Activated T-cell treated with anti-CD3 and anti-CD28 coated beads, Interleukin-2, amount 50 U/mL, for 48 hours (primary cell): ENCODE measurements at regions not wholly inside any gene's neighbourhood (a gene's known extent, or its start where the extent isn't known, plus 50 kb on each side); places are given as distances from the start of the nearest gene placed in this dataset.
"Not testable (repeated sequence)": the region's sequence is repeated elsewhere in the genome, so short reads cannot be mapped to it uniquely, and the experiment has no call there.

Experiments used
- DNase-seq, 2 experiments: peaks; one replicate each; pipeline ENCODE4 v3.0.0-alpha.2; 2020

DNA sequence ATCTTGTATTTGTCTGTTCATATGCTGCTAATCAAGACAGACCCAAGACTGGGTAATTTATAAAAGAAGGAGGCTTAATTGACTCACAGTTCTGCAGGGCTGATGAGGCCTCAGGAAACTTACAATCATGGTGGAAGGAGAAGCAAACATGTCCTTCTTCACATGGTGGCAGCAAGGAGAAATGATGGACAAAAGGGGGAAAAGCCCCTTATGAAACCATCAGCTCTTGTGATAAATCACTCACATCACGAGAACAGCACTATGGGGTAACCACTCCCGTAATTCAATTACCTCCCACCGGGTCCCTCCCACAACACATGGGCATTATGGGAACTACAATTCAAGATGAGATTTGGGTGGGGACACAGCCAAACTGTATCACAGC, 117.0 kb downstream of the TTC6 start:
- DNase-seq: not testable (repeated sequence)

DNA sequence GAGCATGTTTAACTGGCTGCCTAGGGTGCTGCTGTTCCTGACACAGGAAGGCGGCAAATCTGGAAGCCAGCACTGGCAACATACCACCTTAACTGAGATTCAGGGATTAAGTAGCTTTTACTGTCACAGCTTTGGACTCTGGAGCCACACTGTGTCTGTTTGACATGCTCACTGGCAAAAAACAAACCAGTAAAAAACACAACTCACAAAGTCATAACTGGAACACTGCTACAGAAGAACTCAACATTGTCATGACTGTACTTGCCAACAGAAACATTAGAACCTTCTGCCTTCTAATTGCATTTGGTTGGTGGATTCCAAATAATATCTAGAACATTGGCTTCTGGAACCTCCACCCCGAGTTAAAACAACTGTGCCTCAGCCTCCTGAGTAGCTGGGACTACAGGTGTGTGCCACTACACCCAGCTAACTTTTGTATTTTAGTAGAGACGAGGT, 117.6 kb downstream of the TTC6 start:
- DNase-seq: no peak

DNA sequence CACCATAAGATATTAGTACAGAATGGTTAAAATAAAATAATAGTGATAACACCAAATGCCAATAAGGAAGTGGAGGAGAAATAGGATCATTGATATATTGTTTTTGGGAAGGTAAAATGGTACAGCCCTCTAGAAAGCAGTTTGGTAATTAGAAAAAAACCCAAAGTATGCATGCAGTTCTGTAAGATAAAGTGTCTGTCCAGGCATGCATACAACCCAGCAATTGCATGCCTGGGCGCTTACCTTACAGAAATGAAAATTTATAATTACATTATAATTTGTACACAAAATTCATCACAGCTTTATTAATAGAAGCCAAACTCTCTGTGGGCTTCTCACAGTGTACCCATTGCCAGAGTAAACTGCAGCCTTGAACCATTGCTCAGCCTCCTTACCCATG, 124.7 kb downstream of the TTC6 start:
- no peak for DNase-seq

DNA sequence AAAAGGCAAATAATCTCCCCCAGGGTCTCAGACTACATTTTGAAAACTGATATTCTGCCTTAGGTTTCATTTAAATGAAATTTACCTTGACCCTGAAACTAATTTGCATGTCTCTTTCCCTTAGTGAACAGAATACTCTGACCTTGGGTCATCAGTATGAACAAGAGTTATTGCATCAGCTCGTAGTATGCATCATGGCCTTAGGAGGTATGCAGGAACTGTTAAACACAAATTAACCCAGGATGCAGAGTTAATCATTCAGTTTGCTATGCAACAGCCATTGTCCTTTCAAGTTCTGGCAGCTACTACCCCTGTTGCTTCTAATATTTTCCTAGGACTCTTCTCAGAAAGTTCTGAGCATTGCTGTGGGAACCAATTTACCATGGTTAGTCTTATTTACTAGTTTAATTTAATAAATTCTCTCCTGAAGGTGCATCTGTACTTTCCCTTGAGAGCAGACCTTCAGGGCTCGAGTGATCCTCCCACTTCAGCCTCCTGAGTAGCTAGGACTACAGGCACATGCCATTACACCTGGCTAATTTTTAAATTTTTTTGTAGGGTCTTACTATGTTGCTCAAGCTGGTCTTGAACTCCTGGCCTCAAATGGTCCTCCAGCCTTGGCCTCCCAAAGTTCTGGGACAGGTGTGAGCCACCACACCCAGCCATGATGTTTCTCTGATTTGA, 126.7 kb downstream of the TTC6 start:
- DNase-seq: no peak

DNA sequence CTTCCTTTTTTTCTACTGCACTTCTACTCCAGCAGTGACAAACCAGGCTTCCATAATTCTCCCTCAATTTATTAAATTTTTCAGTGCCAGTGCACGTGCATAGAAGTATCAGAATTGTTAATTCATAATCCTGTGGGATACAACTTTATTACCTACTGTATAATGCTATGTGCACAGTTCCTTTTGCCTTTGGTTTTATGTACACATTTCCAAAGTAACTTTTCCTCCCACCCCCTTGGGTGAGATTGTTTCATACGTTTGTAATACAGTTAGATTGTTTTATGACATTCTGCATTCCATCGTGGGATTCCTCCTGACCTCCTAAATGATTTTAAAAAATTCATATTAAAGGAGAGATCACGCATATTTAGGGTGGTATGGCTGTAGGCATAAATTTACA, 128.1 kb downstream of the TTC6 start:
- DNase-seq: no peak

DNA sequence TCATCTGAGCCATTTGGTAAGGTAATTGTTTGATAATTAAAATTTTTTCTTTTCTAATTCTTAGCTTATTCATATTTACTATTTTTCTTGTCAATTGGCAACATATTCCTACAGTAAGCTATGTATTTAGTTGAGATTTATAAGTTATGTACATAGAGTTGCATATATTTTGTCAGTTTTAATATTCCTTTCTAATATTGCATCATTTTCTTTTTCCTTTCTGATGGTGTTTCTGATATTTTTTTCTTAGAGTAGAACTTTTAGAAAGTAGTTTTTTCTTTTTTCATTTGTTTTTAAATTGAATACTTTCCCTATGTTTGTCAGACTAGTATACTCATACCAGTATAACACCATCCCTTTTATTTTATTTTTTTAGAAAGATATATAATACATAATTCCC, 131.3 kb downstream of the TTC6 start:
- DNase-seq: no peak

DNA sequence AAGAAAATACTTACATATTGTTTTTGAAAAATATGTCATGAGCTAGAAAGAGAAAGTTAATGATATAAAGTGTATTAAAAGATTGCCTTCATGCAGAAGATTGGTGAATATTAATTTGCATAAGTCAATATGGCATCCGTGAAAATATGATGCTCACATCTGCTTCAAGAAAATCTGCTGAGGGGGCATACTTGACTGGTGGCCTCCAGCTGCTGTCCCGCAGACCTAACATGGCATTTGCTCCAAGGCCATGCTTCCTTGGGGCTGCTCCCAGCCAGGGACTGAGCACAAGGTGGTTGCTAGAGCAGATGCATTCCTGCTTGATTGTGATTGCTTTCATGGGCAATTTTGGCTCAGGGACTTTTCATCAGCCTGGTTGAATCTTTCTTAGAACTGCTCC, 133.8 kb downstream of the TTC6 start:
- no peak for DNase-seq

DNA sequence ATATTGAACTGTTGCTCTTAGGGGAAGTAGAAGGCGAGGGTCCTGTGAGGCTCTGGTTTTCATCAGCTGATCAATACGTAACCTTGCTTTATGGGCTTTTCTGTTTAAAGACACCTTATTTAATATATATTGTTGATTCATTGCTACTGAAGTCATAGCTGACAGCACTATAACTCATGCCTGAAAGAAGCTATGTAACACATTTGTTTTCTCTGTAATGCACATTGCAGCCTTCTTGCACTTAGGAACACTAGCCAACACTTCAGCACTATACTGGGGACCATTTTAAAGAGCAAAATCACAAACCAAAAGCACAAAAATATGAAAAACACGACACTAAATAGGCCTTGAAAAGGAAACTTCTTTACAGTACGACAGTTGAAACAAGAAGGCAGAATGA, 135.7 kb downstream of the TTC6 start:
- no peak for DNase-seq

DNA sequence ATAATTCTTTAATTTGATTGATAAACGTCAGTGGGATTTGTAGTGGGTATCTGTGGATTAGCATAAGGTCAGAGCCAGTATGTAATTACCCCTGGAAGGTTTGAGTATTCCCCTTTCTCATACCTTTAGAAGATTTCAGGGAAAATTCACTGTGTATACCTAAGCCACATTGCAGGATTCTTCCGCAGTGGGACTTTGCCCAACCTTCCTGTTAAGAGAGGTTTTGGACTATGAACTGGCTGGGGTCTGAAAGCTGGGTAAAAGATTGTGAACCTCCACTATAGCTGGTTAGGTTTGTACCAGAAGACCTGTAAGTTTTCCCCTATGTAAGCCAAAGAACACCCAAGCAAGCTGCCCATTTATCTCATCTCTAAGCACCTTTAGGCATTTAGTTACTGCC, 150.2 kb downstream of the TTC6 start:
- no peak for DNase-seq

DNA sequence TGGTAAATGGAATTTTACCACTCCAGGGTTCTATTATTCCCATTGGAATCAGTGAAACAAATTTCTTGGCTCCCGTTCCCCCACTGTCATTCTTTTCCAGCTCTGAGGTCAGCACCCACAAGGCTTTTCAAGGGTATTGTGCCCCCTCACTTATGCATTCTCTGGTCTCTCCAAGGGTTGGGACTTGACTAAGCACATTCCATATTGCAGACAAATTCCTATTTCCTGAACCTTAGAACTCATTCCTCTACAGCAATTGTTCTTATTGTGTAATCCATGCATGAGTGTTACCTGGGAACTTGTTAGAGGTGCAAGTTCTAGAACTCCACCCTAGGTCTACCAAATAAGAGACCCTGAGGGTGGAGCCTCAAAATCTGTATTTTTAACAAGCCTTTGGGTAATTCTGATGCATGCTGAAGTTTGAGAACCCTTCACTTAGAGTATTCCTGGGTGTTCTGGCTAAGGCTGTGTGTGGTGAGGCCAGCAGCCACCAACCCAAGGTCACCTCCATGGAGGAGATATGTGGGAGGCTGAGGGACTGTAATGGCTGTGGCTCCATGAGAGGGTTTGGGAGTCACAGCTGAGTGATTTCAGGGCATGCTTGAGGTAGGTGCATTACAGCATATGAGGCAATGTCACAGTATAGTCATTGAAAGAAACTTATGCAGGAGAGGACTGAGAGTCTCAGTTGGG, 150.9 kb downstream of the TTC6 start:
- DNase-seq: no peak

DNA sequence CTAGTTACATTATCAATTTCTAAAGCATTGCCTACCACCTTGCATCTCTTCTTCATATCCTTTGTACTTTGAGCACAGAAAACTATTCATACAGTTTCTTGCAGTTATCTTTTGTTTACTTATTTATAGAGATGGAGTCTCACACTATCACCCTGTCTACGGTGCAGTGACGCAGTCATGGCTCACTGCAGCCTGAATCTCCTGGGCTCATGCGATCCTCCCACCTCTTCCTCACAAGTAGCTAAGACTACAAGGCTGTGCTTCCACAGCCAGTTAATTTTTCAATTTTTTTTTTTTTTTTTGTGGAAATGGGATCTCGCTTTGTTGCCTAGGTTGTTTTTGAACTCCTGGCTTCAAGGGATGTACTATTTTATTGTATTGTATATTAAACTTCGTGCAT, 158.0 kb downstream of the TTC6 start:
- no peak for DNase-seq

DNA sequence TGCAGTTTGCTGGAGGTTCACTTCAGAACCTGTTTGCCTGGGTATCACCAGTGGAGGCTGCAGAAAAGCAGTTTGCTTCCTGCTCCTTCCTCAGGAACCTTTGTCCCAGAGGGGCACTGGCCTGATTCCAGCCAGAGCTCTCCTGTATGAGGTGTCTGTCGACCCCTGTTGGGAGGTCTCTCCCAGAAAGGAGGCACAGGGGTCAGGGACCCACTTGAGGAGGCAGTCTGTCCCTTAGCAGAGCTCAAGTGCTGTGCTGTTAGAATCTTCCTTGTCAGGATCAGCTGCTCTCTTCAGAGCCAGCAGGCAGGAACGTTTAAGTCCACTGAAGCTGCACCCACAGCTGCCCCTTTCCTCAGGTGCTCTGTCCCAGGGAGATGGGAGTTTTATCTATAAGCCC, 164.8 kb downstream of the TTC6 start:
- not testable (repeated sequence) for DNase-seq

DNA sequence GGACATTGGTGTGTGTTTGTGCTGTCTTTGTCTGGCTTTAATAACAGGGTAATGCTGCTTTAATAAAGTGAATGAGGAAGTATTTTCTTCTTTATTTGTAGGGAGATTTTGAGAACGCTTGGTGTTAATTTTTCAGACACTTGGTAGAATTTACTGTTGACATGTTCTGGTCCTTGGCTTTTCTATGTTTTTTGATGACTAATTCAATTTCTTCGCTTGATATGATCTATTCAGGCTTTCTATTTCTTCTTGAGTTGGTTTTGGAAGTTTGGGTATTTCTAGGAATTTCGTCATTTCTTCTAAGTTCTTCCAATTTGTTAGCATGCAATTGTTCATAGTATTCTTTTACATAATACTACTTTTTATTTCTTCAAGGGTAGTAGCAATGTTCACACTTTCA, 167.8 kb downstream of the TTC6 start:
- DNase-seq: no peak

DNA sequence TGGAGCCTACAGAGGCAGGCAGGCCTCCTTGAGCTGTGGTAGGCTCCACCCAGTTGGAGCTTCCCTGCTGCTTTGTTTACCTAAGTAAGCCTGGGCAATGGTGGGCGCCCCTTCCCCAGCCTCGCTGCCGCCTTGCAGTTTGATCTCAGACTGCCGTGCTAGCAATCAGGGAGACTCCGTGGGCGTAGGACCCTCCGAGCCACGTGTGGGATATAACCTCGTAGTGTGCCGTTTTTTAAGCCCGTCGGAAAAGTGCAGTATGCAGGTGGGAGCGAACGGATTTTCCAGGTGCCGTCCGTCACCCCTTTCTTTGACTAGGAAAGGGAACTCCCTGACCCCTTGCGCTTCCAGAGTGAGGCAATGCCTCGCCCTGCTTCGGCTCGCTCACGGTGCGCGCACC, 176.9 kb downstream of the TTC6 start:
- DNase-seq: not testable (repeated sequence)

DNA sequence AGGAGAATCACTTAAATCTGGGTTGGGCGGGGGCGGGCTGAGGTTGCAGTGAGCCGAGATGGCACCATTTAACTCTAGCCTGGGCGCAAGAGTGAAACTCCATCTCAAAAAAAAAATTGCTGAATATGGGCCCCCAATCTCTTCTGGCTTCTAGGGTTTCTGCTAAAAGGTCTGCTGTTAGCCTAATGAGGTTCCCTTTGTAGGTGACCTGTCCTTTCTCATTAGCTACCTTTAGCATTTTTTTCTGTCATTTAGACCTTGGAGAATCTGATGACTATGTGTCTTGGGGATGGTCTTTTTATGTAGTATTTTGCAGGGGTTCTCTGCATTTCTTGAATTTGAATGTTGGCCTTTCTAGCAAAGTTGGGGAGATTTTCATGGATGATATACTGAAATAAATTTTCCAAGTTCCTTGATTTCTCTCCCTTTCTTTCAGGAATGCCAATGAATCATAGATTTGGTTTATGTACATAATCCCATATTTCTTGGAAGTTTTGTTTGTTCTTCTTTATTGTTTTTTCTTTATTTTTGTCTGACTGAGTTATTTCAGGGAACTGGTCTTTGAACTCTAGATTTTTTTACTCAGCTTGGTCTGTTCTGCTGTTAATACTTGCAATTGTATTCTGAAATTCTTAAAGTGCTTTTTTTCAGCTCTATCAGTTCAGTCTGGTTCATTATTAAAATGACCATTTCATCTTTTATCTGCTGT, 181.5 kb downstream of the TTC6 start:
- no peak for DNase-seq

DNA sequence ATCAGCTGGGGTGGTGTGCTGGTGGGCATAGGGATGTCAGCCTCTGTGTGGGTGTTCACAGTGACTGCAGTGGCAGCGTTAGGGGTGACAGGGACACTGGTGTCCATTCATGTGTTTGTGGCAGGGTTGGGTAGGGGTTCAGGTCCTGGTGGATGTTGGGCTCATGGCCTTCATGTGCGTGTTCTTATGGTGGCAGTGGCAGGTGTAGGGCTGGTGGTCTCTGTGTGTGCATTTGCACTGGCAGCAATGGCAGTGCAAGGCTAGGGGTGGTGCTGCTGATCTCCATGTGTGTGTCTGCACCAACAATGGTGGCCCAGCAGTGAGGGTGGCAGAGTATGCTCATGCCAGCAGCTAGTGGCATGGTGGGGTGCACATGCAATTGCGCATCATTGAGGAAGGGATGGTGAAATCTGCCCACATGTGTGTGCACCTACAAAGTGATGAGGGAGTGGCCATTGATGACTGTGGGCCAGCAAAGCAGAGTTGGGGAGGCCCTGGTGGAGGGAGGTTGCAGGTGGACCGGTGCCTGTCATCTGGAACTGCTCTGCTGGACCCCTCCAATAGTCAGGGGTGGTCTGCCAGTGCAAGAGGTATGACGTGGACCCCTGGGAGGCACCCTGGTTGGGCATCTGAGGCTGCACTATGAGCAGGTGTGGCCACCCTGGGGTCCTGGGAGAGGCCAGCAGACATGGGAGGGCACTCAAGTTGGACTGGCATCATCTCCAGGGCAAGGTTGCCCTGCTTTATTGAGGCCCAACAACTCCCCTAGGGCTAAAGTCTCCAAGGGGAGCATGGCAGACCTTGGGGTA, 182.9 kb downstream of the TTC6 start:
- DNase-seq: no peak

DNA sequence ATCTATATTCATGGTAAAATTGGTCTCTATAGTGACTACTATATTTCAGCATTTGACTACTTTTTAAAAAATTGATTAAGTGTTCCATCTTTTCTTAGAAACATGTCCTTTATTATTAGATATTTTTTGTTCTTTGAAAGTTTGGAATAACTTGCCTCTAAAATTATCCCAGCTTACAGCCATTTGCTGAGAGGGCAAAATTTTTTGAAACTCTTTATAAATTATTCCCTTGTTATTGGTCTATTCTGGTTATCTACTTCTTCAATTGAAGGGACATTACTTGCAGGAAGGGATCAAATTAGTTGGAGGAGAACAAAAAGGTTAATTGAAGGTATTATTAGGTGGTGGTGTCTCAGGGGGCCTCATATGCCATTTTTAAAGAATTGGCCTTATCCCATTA, 184.1 kb downstream of the TTC6 start:
- no peak for DNase-seq

DNA sequence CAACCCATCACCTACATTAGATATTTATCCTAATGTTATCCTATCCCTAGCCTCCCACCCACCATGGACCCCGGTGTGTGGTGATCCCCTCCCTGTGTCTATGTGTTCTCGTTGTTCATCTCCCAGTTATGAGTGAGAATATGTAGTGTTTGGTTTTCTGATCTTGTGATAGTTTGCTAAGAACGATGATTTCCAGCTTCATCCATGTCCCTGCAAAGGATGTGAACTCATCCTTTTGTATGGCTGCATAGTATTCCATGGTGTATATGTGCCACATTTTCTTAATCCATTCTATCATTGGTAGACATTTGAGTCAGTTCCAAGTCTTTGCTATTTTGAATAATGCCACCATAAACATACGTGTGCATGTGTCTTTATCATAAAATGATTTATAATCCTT, 185.3 kb downstream of the TTC6 start:
- not testable (repeated sequence) for DNase-seq

DNA sequence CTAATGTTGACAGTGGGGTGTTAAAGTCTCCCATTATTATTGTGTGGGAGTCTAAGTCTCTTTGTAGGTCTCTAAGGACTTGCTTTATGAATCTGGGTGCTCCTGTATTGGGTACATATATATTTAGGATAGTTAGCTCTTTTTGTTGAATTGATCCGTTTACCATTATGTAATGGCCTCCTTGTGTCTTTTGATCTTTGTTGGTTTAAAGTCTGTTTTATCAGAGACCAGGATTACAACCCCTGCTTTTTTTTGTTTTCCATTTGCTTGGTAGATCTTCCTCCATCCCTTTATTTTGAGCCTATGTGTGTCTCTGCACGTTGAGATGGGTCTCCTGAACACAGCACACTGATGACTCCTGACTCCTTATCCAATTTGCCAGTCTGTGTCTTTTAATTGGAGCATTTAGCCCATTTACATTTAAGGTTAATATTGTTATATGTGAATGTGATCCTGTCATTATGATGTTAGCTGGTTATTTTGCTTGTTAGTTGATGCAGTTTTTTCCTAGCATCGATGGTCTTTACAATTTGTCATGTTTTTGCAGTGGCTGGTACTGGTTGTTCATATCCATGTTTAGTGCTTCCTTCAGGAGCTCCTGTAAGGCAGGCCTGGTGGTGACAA, 188.9 kb downstream of the TTC6 start:
- DNase-seq: not testable (repeated sequence)

DNA sequence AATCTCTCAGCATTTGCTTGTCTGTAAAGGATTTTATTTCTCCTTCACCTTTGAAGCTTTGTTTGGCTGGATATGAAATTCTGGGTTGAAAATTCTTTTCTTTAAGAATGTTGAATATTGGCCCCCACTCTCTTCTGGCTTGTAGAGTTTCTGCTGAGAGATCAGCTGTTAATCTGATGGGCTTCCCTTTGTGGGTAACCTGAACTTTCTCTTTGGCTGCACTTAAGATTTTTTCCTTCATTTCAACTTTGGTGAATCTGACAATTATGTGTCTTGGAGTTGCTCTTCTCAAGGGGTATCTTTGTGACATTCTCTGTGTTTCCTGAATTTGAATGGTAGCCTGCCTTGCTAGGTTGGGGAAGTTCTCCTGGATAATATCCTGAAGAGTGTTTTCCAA, 189.4 kb downstream of the TTC6 start:
- DNase-seq: not testable (repeated sequence)

DNA sequence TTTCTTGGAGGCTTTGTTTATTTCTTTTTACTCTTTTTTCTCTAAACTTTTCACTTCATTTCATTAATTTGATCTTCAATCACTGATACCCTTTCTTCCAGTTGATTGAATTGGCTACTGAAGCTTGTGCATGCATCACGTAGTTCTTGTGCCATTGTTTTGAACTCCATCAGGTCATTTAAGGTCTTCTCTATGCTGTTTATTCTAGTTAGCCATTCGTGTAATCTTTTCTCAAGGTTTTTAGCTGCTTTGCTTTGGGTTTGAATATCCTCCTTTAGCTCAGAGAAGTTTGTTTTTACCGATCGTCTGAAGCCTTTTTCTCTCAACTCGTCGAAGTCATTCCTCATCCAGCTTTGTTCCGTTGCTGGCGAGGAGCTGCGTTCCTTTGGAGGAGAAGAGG, 189.9 kb downstream of the TTC6 start:
- not testable (repeated sequence) for DNase-seq

DNA sequence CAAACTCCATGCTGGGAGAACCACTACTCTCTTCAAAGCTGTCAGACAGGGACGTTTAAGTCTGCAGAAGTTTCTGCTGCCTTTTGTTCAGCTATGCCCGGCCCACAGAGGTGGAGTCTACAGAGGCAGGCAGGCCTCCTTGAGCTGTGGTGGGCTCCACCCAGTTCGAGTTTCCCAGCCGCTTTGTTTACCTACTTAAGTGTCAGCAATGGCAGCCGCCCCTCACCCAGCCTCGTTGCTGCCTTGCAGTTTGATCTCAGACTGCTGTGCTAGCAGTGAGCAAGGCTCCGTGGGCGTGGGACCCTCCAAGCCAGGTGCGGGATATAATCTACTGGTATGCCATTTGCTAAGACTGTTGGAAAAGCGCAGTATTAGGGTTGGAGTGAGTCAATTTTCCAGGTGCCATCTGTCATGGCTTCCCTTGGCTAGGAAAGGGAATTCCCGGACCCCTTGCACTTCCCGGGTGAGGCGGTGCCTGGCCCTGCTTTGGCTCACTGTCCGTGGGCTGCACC, 190.7 kb downstream of the TTC6 start:
- DNase-seq: not testable (repeated sequence)
